IPS-NIHi7 (cell line): ENCODE measurements at regions not wholly inside any gene's neighbourhood (a gene's known extent, or its start where the extent isn't known, plus 50 kb on each side); places are given as distances from the start of the nearest gene placed in this dataset.

Experiments
- DNase-seq: peaks from one replicate; pipeline ENCODE4 v3.0.0; 2012; ENCODE audit warnings: mixed read lengths; ENCODE audit errors: extremely low spot score

- DNase-seq = no peak
Observed at GRCh38 chr1:54497338-54497737, 50.7 kb upstream of the ACOT11 start.

DNA sequence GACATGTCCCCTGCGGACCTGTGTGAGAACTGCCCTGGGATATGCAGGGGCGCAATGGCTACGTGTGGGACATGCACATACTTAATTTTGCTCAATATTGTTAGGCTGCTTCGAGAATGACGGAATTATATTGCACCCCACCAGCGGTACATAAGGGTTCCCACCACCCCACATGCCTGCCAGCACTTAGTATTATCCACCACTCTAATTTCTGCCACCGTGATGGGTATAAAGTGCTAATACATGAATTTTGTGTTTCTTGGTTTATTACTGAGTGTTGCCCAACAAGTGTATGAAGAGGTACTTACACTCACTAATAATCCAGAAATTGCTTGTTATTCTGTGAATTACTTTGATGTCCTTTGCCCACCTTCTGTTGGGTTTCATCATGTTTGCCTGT, 52.1 kb upstream of the ACOT11 start:
- DNase-seq = no peak

GRCh38 chr1:54493608-54494007, 54.4 kb upstream of the ACOT11 start:
- DNase-seq = no peak

GRCh38 chr1:54490361-54491248, 57.4 kb upstream of the ACOT11 start:
- DNase-seq = peak; percentile 85

GRCh38 chr1:54489627-54490250, 58.3 kb upstream of the ACOT11 start:
- no peak for DNase-seq

- DNase-seq = peak; percentile 89
Observed at GRCh38 chr1:54488779-54489626, 59.0 kb upstream of the ACOT11 start.

- DNase-seq = peak; percentile 87
Observed at GRCh38 chr1:54488065-54488750, 59.8 kb upstream of the ACOT11 start.

- no peak for DNase-seq
Observed at GRCh38 chr1:54487571-54488050, 60.4 kb upstream of the ACOT11 start.

DNA sequence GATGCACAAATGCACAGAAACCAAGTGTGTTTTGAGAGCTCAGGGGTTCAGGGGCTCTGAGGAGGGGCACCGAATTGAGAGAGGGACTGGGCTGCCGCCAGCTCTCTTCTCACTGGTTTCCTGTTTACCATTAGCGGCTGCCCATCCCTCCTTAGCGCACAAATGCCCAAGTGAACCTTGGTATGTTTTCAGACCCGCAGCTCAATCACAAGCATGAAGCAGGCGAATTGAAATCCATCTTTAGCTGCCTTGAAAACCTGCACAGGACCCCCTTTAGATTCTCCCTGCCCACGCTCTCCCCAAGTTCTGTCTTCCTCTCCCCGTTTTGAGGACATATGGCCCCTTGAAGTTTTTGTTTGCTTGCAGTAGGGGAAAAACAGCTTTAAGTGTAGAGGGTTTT, 61.1 kb upstream of the ACOT11 start:
- DNase-seq = no peak

DNA sequence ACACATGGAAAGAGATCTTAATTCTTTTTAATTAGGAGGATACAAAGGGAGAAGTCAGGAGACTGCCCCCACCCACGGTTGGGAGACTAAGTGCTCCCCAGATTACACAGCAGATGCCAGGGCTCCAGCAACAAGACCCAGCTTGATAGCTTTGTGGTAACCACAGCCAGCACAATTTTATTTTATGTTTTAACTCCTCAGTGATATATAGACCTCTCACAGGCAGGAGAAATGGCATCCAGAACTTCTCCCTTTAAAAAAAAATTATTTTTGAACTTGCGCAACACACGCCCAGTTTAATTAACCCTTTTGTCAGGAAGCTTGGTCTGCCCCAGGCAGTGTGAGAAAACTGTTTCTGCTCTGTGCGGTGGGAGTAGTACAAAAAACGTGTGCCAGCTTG, 62.6 kb upstream of the ACOT11 start:
- DNase-seq = no peak

DNA sequence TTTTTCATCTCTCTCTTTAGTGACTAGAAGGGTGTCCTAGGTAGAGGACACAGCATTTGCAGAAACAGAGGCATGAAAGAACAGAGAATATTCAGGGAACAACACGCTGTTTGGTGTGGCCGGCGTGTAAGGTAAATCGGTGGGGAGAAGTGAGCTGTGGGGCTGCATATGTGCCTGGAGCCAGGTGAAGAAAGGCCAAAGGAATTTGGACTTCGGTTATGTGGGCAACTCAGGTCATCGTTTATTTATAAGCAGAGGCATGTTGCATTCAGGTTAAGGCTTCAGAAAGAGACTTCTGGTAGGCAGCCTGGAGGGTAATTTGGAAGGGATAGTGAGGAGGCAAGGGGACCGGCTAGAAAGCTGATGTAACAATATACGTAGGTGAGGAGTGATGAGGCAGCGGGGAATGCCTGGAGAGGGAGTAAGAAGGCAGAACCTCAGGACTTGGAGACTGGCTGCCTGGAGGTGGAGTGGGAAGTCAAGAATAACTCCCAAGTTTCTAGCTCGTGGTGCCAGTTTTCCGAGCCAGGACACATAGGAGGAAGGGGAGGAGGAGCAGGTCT, 64.1 kb upstream of the ACOT11 start:
- DNase-seq = no peak

DNA sequence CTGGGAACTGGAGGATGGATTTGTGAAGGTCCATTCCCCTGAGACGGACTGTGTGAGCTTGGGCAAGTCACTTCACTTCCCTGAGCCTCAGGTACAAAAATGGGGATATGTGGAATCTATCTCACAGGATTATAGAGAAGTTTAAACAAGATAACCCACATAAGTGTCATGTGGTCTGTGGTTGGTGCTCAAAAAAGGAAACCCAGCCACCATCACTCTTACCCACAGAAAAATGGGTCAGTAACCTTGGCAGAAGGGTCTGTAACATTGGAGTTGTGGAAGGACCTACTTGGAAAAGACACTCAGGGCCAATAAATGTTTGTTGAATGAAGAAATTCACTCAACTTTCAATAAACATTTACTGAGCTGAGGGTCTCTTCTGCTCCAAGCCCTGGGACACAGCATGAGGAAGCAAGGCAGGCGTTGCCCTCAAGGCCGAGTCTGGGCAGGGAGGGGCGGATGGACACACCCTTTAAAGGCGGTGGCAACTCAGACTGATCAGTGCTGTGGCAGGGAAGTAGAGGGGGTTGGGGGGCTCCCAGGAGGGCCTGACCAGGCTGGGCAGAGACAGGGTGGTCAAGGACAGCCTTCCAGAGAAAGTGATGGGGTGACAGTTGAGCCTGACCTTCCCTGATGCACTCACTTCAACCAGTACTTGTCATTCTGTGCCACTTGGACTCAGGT, 66.7 kb upstream of the ACOT11 start:
- DNase-seq = no peak

DNA sequence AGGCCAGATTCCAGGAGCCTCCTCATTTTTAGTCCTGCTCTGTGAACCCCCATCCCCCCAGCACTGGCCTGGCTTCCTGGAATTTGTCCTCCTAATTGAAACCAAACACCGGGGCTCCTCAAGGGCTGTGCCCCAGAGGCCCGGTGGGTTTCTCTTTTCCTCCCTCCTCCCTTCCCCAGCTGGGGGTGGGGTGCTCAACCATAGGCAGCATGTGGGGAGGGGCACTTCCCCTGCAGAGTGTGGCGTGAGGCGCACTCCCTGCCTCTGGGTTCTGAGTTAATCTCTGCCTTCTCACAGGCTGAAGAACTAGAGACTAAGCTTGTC, 67.5 kb upstream of the ACOT11 start:
- no peak for DNase-seq

GRCh38 chr1:54479841-54480524, 68.0 kb upstream of the ACOT11 start:
- DNase-seq = no peak

DNA sequence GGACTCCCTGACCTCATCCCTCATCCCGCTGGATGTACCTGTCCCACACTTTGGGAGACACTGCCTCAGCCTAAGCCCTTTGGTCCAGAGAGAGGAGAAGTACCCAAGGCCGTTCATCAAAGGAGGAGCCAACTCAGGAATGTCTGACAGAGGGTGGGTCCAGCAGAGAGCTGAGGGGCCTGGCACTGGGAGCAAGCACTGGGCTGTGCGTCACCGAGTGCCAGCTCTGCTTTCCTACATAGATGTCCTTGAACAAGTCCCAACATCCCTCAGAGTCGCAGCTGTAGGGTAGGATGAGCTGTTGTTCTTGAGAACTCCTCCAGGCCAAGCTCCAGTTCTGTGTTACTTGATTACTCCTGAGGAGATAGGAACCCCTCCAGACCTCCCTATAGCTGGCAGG, 68.8 kb upstream of the ACOT11 start:
- DNase-seq = no peak

GRCh38 chr1:54477153-54477561, 70.9 kb upstream of the ACOT11 start:
- no peak for DNase-seq

- no peak for DNase-seq
Observed at GRCh38 chr1:54476530-54477109, 70.4 kb upstream of the SSBP3 start.

DNA sequence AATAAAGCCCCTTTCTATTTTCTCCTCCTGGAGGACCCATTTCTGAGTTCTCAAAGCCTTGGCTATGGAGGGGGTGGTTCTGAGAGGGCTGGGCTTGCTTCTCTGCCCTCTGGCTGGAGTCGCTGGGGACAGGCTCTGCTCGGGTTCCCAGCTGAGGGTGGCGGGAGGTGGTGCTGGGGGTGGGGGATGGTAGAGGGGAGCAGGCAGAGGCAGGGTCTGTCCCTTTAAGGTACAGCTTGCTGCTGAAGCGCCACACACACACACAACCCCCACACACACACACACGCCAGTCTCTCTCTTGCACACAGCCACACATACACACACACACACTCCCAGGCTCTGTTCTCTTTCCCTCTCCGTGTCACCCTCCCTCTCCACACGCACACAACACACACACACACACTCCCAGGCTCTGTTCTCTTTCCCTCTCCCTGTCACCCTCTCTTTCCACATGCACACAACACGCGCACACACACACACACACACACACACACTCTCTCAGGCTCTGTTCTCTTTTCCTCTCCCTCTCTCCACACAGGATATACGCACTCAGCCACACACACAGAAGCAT, 69.8 kb upstream of the SSBP3 start:
- DNase-seq = no peak

- DNase-seq = no peak
Observed at GRCh38 chr1:54475357-54475881, 69.2 kb upstream of the SSBP3 start.
